ENCODE measurements at regions not wholly inside any gene's neighbourhood (a gene's known extent, or its start where the extent isn't known, plus 50 kb on each side); places are given as distances from the start of the nearest gene placed in this dataset.

DNA sequence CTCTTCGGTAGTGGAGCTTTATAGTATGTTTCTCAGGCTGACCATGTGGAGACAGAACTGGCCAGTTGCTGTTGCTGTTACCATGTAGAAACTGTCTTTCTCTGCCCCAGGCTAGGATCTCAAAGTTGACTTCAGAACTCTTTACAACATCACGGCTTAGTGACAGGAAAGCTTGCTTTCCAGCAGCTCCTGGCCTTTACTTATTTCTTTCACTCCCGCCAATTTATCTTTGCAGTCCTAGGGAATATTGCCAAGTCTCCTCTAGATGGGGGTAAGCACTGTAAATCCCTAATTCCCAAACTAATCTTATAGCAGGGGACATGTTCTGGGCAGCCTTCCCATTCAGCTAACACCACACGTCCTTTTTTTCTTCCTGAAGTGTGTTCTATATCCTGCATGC, 631.6 kb downstream of the SPRY1 start:
- no peak for TF ChIP-seq CTCF (conservative IDR thresholded peaks at IDR 0.05)
- TF ChIP-seq ZFX (IDR thresholded peaks at IDR 0.05): no peak
